ENCODE measurements at regions not wholly inside any gene's neighbourhood (a gene's known extent, or its start where the extent isn't known, plus 50 kb on each side); places are given as distances from the start of the nearest gene placed in this dataset.

- ATAC-seq = peak; percentile 59
Measured at GRCh38 chr6:131383421-131384411, 189.3 kb upstream of the ARG1 start.

GRCh38 chr6:131387562-131388447, 185.2 kb upstream of the ARG1 start:
- no peak for ATAC-seq

GRCh38 chr6:131390322-131390721, 182.7 kb upstream of the ARG1 start:
- no peak for ATAC-seq

GRCh38 chr6:131391116-131391515, 181.9 kb upstream of the ARG1 start:
- no peak for ATAC-seq

- ATAC-seq = no peak
Measured at GRCh38 chr6:131393433-131393832, 179.6 kb upstream of the ARG1 start.

- no peak for ATAC-seq
Measured at GRCh38 chr6:131394768-131395432, 178.1 kb upstream of the ARG1 start.

GRCh38 chr6:131398176-131398575, 174.8 kb upstream of the ARG1 start:
- no peak for ATAC-seq

GRCh38 chr6:131399433-131399832, 173.6 kb upstream of the ARG1 start:
- ATAC-seq = no peak

GRCh38 chr6:131400054-131400778, 172.8 kb upstream of the ARG1 start:
- no peak for ATAC-seq

GRCh38 chr6:131400779-131401496, 172.1 kb upstream of the ARG1 start:
- no peak for ATAC-seq

GRCh38 chr6:131408811-131409210, 164.2 kb upstream of the ARG1 start:
- no peak for ATAC-seq

GRCh38 chr6:131410785-131411184, 162.2 kb upstream of the ARG1 start:
- ATAC-seq = peak; percentile 75

- ATAC-seq = peak; percentile 60
Measured at GRCh38 chr6:131412960-131413830, 159.8 kb upstream of the ARG1 start.

GRCh38 chr6:131413831-131414191, 159.2 kb upstream of the ARG1 start:
- ATAC-seq = no peak

GRCh38 chr6:131414956-131415355, 158.1 kb upstream of the ARG1 start:
- no peak for ATAC-seq

- no peak for ATAC-seq
Measured at GRCh38 chr6:131418441-131418840, 154.6 kb upstream of the ARG1 start.

GRCh38 chr6:131419702-131420101, 153.3 kb upstream of the ARG1 start:
- ATAC-seq = no peak

GRCh38 chr6:131424016-131424415, 149.0 kb upstream of the ARG1 start:
- ATAC-seq = no peak

- no peak for ATAC-seq
Measured at GRCh38 chr6:131424475-131424874, 148.6 kb upstream of the ARG1 start.

GRCh38 chr6:131427434-131428058, 145.5 kb upstream of the ARG1 start:
- no peak for ATAC-seq
